A673 (cell line): ENCODE measurements at regions not wholly inside any gene's neighbourhood (a gene's known extent, or its start where the extent isn't known, plus 50 kb on each side); places are given as distances from the start of the nearest gene placed in this dataset.

Experiments
- EZH2 ChIP-seq: fragments of 200-600 bp; sonication (generic); IDR thresholded peaks from 2 replicates; pipeline ENCODE4 v1.6.1; 2017; ENCODE audit warnings: borderline replicate concordance, low read depth, mild to moderate bottlenecking, mixed read lengths, antibody characterized with exemption, low read length; ENCODE audit not compliant: poor library complexity, severe bottlenecking
- TF ChIP-seq, protein P1 (sequence below): fragments of 300-800, 200-600 bp; sonication (generic); conservative IDR thresholded peaks from 2 replicates; pipeline ENCODE4 v1.5.1; 2017; ENCODE audit warnings: low read depth, mild to moderate bottlenecking, antibody characterized with exemption, low read length, moderate library complexity, mixed read lengths

DNA sequence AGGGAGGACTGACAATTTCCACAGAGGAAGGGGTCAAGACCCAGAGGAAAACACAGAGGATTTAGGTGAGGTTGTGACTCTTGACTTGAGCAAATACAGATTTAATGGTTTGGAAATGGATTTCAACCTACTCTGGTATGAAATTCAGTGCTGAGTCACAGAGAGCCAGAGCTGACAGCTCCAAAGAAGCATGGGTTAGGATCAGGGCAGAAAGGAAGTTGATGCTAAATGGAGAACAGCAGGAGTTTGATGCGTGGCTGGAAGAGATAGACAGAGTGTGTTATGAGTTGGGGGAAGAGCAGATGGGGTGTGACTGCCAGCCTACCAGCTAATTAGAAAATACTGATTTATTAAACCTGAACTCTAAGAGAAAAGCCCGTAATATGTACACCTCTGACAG, 272.6 kb downstream of the FOXG1 start:
- TF ChIP-seq, protein P1, sequence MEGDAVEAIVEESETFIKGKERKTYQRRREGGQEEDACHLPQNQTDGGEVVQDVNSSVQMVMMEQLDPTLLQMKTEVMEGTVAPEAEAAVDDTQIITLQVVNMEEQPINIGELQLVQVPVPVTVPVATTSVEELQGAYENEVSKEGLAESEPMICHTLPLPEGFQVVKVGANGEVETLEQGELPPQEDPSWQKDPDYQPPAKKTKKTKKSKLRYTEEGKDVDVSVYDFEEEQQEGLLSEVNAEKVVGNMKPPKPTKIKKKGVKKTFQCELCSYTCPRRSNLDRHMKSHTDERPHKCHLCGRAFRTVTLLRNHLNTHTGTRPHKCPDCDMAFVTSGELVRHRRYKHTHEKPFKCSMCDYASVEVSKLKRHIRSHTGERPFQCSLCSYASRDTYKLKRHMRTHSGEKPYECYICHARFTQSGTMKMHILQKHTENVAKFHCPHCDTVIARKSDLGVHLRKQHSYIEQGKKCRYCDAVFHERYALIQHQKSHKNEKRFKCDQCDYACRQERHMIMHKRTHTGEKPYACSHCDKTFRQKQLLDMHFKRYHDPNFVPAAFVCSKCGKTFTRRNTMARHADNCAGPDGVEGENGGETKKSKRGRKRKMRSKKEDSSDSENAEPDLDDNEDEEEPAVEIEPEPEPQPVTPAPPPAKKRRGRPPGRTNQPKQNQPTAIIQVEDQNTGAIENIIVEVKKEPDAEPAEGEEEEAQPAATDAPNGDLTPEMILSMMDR = no peak
- no peak for TF ChIP-seq EZH2
